Spleen (tissue), 7 donors: ENCODE measurements at regions not wholly inside any gene's neighbourhood (a gene's known extent, or its start where the extent isn't known, plus 50 kb on each side); places are given as distances from the start of the nearest gene placed in this dataset.

Source experiments
- POLR2AphosphoS5 ChIP-seq, 3 donors: sonication (generic); formaldehyde crosslinking; IDR thresholded peaks; one replicate each; pipeline ENCODE4 v1.5.1; 2017; ENCODE audit warnings: antibody characterized with exemption in 3 of 3
- TF ChIP-seq, protein P1 (sequence below), 11 experiments: fragments of 200-600 bp in 7 of 11; fragments of 450-650 bp in 4 of 11; sonication (generic) in 4 of 11; IDR thresholded peaks in 8 of 11; conservative IDR thresholded peaks in 3 of 11; 1 replicate in 7 of 11; 2 replicates in 4 of 11; pipeline versions ENCODE4 v1.4.0 to v1.8.0; 2016 to 2021; ENCODE audit warnings: antibody characterized with exemption in 11 of 11, inconsistent platforms in 4 of 11, mild to moderate bottlenecking in 1 of 11
- donor health status: DM: no; HTN: no; CAD: no; lungs with moderate emphysema.
- donor health status: DM: no; HTN: no; CAD: no.
- donor health status: DM: no; HTN: no; CAD: no.

DNA sequence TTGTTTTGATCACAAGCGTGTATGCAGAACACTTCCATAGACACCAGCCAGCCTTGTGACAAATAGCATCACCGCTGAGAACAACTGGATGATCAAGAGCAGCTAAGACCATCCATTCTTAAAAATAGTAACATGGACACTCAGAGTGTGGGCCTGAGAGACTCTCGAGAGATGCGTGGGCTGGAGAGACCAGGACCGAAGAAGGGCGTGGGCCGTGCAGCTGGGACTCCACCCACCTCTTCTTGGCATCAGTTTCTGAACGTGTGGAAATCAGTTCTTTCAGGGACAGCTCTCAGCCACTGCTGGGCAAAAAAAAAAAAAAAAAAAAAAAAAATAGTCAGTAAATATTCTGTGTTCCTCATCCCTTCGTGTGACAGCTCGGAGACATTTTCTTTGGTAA lies 314.5 kb upstream of the CDH4 start:
- TF ChIP-seq, protein P1, sequence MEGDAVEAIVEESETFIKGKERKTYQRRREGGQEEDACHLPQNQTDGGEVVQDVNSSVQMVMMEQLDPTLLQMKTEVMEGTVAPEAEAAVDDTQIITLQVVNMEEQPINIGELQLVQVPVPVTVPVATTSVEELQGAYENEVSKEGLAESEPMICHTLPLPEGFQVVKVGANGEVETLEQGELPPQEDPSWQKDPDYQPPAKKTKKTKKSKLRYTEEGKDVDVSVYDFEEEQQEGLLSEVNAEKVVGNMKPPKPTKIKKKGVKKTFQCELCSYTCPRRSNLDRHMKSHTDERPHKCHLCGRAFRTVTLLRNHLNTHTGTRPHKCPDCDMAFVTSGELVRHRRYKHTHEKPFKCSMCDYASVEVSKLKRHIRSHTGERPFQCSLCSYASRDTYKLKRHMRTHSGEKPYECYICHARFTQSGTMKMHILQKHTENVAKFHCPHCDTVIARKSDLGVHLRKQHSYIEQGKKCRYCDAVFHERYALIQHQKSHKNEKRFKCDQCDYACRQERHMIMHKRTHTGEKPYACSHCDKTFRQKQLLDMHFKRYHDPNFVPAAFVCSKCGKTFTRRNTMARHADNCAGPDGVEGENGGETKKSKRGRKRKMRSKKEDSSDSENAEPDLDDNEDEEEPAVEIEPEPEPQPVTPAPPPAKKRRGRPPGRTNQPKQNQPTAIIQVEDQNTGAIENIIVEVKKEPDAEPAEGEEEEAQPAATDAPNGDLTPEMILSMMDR (IDR thresholded peaks at IDR 0.05 in 8 of 11, conservative IDR thresholded peaks at IDR 0.05 in 3 of 11) = no peak
- TF ChIP-seq POLR2AphosphoS5 (IDR thresholded peaks at IDR 0.05) = no peak
